ENCODE measurements at regions not wholly inside any gene's neighbourhood (a gene's known extent, or its start where the extent isn't known, plus 50 kb on each side); places are given as distances from the start of the nearest gene placed in this dataset.
A peak's percentile ranks its signal among the peaks of the same experiment; 100 is the strongest.

GRCh38 chr5:17896605-17897004 is 262.3 kb downstream of the TAF11L14 start:
- H3K4me3 ChIP-seq (ENCODE audit: control insufficient read depth, low read depth, low read length), result no peak overlapping the region
- TF ChIP-seq CTCF (conservative IDR thresholded peaks at IDR 0.05; ENCODE audit: control insufficient read depth, insufficient read depth, low read depth, low read length), result no peak
- DNase-seq (ENCODE audit: low read depth), result peak; percentile 71

- no peak for DNase-seq (ENCODE audit: low read depth)
- TF ChIP-seq CTCF (conservative IDR thresholded peaks at IDR 0.05; ENCODE audit: control insufficient read depth, insufficient read depth, low read depth, low read length), result no peak
- H3K4me3 ChIP-seq (ENCODE audit: control insufficient read depth, low read depth, low read length), result no peak overlapping the region
Observed at GRCh38 chr5:17897776-17898175, 263.5 kb downstream of the TAF11L14 start.

GRCh38 chr5:17898766-17899165 is 264.5 kb downstream of the TAF11L14 start:
- DNase-seq (ENCODE audit: low read depth), result no peak
- no peak overlapping the region for H3K4me3 ChIP-seq (ENCODE audit: control insufficient read depth, low read depth, low read length)
- no peak for TF ChIP-seq CTCF (conservative IDR thresholded peaks at IDR 0.05; ENCODE audit: control insufficient read depth, insufficient read depth, low read depth, low read length)

- no peak for TF ChIP-seq CTCF (conservative IDR thresholded peaks at IDR 0.05; ENCODE audit: control insufficient read depth, insufficient read depth, low read depth, low read length)
- DNase-seq (ENCODE audit: low read depth), result no peak
- H3K4me3 ChIP-seq (ENCODE audit: control insufficient read depth, low read depth, low read length), result no peak overlapping the region
Observed at GRCh38 chr5:17907094-17907493, 272.8 kb downstream of the TAF11L14 start.

GRCh38 chr5:17910318-17910717 is 276.1 kb downstream of the TAF11L14 start:
- no peak for TF ChIP-seq CTCF (conservative IDR thresholded peaks at IDR 0.05; ENCODE audit: control insufficient read depth, insufficient read depth, low read depth, low read length)
- H3K4me3 ChIP-seq (ENCODE audit: control insufficient read depth, low read depth, low read length), result no peak overlapping the region
- DNase-seq (ENCODE audit: low read depth), result peak; percentile 38

- DNase-seq (ENCODE audit: low read depth), result no peak
- TF ChIP-seq CTCF (conservative IDR thresholded peaks at IDR 0.05; ENCODE audit: control insufficient read depth, insufficient read depth, low read depth, low read length), result no peak
- no peak overlapping the region for H3K4me3 ChIP-seq (ENCODE audit: control insufficient read depth, low read depth, low read length)
Observed at GRCh38 chr5:17912794-17913193, 278.5 kb downstream of the TAF11L14 start.

- no peak for TF ChIP-seq CTCF (conservative IDR thresholded peaks at IDR 0.05; ENCODE audit: control insufficient read depth, insufficient read depth, low read depth, low read length)
- H3K4me3 ChIP-seq (ENCODE audit: control insufficient read depth, low read depth, low read length), result no peak overlapping the region
- DNase-seq (ENCODE audit: low read depth), result no peak
Observed at GRCh38 chr5:17916446-17916845, 282.2 kb downstream of the TAF11L14 start.
